Ramos (cell line): ENCODE measurements at regions not wholly inside any gene's neighbourhood (a gene's known extent, or its start where the extent isn't known, plus 50 kb on each side); places are given as distances from the start of the nearest gene placed in this dataset.
"Not testable (repeated sequence)": the region's sequence is repeated elsewhere in the genome, so short reads cannot be mapped to it uniquely, and the experiment has no call there.

Experiments used
- in situ Hi-C: fragments of 300-500 bp; cut with MboI; formaldehyde crosslinking; loops from one replicate; pipeline ENCODE4 v1.14.3; 2022; ENCODE audit warnings: low sequenced_read_pairs; ENCODE audit not compliant: unreplicated experiment

DNA sequence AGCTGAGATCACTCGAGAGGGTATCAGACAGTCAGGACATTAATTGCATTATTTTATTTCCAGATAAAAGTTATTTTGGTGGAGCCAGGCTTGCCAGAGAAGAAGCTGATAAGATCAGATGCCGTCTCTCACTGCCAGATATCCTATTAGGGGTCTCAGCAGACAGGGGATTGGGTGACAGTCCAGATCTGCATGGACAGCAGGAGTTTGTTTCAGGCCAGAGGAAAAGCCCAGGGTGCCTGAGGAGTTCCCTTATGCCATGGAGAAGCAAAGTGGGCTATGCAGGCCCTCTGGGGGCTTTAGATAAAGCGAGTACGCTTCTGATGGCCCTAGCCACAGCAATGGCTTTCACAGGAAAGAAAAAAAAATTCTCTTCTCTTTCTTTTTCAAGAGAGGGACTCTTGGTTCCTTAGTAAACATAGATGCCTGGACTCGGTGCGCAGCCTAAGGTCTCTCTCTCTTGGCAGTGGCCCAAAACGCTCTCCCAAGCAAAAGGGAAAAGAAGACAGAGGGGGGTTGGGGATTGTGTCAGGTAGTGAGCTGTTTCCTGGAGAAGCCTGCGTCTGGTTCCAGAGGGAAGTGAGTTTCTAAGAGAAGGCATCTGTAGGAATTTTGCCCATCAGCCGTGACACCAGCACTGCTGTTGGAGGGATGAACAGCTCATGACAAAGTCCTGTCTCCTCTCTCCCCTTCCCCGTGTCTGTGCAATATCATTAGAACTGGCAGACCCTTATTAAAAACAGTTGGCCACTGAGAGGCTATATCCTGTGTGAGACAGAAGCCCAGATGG, 166.3 kb upstream of the FOXF1 start:
- in situ Hi-C loops = loop anchor here (25.0 kb wide), 1 partner anchor 532 kb away; no protein-coding TSS in a partner anchor

DNA sequence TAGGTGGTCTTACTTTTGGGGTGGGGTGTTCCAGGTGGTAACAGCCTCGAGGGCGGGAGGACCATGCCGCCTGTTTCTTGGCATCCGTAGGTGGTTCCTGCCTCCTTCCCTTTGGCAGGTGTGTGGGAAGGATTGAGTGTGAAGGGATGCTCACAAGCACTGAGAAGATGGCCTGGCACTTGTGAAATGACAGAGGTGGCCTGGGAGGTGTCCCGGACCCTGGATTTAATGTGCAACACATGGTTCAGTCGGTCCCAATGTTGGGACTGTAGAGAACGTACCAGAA, 165.8 kb upstream of the FOXF1 start:
- in situ Hi-C loops = loop anchor here (25.0 kb wide), 1 partner anchor 532 kb away; no protein-coding TSS in a partner anchor

DNA sequence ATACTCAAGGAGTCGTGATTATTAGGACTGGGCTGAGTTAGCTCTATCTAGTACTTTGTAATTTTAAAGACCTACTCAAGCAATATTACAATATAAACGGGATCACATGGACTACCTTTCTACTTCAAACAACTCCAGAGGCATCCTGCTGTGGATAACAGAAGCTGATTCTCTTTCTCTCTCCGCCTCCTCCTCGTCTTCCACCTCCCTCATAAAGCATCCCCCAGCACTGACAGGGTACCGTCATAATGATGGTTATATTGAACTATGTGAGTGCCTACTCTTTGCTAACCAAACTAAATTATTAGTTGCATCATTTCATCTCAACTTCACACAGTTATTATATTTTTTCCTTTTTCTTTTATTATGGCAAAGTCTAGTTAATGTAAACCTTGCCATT, 165.4 kb upstream of the FOXF1 start:
- in situ Hi-C loops = loop anchor here (25.0 kb wide), 1 partner anchor 533 kb away; no protein-coding TSS in a partner anchor

DNA sequence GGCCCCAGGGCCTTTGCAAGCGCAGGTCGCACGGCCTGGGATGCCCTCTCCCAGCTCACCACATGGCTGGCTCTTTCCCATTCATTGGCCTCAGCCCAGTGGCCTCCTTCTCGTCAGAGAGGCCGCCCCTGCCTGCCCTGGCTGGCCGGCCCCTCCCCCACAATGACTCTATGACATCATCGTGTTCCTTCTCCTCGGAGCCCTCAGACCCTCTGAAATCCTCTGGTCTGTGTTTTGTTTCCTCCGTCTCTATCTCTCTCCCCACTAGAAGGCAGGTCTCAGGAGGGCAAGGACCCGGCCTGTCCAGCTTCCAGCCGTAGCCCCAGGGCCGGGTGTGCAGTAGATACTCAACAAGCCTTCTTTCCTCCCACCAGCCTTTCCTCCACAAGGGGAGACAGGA, 164.8 kb upstream of the FOXF1 start:
- in situ Hi-C loops = loop anchor here (25.0 kb wide), 1 partner anchor 533 kb away; no protein-coding TSS in a partner anchor

DNA sequence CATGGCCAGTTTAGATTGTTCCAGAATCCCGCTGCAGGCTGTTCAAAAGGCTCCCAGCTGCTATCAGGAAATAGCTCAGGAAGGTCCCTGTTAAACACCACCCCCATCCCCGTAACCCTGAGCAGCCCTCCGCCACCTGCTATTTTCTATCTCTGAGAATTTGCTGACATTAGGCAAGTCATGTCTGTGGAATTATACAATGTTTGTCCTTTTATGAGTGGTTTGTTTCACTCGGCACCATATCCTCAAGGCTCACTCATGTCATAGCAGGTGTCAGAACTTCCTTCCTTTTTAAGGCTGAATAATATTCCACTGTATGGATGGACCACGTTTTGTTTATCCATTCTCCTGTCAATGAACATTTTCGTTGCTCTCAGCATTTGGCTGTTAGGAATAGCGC, 164.3 kb upstream of the FOXF1 start:
- in situ Hi-C loops = loop anchor here (25.0 kb wide), 1 partner anchor 534 kb away; no protein-coding TSS in a partner anchor

DNA sequence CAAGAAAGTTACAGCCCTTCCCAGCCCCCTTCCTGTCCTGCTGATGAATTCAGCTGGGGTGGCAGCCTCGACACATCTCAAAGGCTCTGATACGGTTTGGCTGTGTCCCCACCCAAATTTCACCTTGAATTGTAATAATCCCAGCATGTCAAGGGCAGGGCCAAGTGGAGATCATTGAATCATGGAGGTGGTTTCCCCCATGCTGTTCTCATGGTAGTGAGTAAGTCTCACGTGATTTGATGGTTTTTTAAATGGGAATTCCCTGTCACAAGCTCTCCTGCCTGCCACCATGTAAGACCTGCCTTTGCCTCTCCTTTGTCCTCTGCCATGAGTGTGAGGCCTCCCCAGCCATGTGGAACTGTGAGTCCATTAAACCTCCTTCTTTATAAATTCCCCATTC, 163.2 kb upstream of the FOXF1 start:
- in situ Hi-C loops = loop anchor here (25.0 kb wide), 1 partner anchor 535 kb away; no protein-coding TSS in a partner anchor

DNA sequence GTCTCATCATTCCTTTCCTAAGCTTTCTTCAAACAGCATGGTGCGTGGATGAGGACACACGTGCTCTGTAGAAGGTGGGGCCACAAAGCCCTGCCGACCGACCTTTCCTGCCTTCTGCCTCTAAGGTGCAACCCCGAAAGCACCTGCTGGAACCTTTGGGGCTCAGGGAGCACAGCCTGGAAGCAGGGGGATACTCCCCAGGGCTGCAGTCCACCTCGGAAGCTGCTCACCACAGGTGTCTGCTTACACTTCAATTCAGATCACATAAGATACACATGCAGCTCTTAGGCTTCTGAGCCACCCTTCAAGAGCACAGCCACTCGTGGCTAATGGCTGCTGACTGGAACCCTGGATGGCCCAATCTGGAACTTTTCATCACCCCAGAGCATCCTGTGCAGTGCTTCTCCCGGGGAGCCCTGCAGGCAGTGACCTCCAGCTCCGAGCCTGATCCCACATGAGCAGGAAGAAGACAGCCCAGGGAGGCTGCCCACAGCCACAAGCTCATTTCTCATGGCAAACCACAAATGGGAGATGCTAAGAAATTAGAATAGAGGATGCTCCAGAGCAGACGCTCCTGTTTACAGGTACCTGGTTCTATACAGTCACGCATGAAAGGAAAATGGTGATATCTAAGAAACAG, 162.3 kb upstream of the FOXF1 start:
- in situ Hi-C loops = loop anchor here (25.0 kb wide), 1 partner anchor 536 kb away; no protein-coding TSS in a partner anchor

DNA sequence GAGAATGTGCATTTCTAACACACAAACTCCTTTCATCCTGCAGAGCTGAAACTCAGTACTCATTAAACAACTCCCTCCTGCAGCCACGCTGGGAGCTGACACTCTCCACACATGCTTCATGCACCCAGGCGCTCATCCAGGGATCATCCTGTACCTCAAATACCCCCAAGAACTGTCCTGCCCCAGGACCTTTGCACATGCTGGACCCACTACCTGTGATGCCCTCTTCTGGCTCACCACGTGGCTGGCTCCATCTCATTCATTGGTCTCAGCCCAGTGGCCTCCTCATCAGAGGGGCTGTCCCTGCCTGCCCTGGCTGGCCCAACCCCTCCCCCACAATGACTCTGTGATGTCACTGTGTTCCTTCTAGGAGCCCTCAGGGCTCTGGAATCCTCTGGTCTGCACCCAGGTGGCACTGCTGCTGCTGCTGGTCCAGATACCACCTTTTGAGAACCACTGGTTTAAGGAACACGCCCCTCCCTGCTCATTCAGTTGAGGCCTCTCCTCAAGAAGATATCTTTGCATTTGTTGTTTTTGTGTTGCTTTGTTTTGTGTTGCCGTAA, 160.9 kb upstream of the FOXF1 start:
- in situ Hi-C loops = loop anchor here (25.0 kb wide), 1 partner anchor 537 kb away; no protein-coding TSS in a partner anchor

DNA sequence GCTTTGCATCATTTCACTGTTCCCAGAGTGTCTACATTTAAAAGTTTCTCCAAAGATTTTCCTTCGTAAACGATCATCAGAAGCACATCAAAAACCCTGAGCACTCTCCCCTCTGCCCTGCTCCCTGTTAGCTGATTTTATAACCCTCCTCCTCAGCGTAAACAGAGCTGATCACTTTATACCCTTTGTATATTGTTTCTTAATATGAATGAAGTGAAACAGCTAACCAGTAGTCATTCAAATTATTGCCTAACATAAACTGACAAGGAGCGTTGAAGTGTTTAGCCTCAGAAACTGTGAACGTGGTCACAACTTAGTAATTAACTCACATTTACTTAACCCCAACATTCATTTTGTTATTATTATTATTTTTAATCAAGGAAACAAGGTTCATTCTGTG, 160.0 kb upstream of the FOXF1 start:
- in situ Hi-C loops = no loop called here

DNA sequence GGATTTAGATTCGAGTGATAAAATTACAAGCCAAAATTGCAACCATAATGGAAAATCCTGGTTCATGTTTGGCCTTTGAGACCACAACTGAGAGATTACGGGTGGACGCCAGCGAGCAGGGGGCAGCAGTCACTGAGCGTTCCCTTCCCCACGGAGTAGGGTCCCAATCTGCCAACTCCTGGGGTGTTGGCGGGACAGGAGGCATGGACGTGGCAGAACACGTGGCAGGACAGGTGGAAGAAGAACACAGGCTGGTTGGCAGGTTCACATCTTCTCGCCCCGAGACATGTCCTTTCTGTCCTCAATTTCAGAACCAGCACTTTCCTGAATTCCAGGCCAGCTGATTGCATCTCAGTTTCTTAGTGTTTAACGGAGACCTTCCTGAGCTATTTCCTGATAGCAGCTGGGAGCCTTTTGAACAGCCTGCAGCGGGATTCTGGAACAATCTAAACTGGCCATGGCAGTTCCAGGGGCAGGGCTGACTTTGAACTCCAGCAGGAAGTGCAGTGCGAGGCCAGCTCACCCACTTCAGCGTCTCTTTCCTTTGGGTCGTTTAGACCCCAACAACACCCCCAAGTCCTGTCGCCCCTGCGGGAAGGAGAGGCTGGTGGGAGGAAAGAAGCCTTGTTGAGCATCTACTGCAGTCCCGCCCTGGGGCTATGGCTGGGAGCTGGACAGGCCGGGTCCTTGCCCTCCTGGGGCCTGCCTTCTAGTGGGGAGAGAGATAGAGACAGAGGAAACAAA, 159.1 kb upstream of the FOXF1 start:
- in situ Hi-C loops = no loop called here

DNA sequence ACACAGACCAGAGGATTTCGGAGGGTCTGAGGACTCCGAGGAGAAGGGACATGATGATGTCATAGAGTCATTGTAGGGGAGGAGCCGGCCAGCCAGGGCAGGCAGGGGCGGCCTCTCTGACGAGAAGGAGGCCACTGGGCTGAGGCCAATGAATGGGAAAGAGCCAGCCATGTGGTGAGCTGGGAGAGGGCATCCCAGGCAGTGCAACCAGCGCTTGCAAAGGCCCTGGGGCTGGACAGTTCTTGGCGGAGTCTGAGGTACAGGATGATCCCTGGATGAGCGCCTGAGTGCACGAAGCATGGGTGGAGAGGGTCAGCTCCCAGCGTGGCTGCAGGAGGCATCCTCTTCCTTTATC, 158.6 kb upstream of the FOXF1 start:
- in situ Hi-C loops = not testable (repeated sequence)

DNA sequence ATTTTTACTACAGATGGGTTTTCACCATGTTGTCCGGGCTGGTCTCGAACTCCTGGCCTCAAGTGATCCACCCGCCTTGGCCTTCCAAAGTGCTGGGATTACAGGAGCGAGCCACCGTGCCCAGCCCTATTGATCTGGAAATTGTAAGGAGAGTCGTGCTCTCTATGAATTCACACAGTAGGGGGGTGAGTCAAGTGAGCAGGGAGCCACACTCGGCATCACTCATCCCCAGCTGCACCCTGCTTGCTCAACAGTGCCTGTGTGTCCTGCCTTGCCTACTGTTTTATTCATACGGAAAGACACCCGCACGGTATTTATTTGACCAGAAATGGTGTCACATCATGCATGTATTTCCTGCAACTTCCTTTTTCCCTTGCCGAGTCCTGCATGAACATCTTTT, 157.2 kb upstream of the FOXF1 start:
- in situ Hi-C loops = no loop called here

DNA sequence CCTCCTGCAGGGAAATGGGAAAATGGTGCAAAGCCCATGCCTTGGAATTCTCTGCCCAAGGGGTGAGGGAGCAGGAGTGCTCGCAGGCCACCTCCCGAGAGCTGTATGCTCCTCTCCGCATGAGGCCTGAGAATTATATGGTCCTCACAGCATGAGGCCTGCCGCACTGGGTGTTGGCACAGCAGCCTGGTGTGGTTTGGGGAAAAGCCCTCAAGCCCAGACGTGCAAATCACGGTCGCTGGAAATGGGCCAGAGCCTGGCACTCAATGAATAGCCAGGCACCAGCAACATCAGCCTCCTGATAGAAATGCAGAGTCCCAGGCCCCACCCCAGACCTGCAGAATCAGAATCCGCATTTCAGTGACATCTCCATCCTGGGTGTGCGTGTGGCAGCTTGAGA, 156.4 kb upstream of the FOXF1 start:
- in situ Hi-C loops = no loop called here

DNA sequence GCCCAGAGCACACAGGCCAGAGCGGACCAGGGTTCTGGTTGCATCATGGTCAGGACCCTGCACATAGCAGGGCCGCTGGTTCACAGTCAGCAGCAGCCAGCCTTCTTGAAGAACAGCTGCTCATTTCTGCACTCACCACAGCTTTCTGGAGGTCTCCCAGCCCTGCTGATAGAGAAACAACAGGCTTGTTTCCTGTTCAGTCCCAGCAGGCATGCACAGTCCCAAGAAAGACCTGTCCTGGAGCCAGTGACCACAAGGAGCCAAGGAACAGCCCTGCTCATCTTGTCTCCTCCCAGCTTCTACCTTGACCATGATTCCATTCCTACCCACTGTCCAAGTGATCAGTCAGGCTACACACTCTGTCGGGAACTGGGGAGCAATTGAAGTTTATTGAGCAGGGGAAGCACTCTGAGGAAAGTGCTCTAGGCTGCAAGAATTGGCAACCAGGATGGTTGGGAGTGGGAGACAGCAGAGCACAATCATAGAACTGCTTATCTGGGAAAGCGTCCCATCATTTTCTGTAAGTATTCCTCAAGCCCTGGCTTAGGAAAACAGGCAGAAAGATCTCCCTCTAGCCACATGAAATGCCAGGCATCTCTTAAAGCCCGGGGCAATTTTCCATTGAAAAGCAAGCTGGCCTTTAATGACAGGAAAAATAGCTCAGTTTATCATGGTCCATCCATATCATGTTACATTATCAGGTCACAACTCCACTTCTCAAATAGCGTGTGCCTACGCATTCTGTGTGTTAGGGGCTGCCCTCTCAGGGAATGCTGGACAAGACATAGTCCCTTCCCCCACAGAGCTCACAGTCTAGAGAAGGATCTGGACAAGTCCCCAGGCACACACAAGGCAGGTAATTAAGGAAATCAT, 155.4 kb upstream of the FOXF1 start:
- in situ Hi-C loops = no loop called here

DNA sequence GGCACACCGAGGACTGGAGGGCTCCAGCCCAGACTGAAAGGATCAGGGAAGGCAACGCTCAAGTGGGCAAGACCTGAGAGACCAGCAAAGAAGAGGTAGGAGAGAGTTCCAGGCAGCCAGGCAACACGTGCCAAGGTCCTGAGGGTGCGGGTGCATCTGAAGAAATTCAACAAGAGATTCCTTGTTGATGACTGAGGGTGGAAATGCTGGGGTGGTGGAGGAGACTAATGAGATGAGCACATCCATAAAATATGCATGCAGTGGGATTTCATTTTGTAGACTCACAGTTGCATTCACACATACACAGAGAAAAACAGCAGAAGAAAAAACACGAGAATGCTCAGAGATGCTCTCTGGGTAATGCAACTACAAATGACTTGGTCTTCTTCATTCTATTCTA, 154.8 kb upstream of the FOXF1 start:
- in situ Hi-C loops = no loop called here

DNA sequence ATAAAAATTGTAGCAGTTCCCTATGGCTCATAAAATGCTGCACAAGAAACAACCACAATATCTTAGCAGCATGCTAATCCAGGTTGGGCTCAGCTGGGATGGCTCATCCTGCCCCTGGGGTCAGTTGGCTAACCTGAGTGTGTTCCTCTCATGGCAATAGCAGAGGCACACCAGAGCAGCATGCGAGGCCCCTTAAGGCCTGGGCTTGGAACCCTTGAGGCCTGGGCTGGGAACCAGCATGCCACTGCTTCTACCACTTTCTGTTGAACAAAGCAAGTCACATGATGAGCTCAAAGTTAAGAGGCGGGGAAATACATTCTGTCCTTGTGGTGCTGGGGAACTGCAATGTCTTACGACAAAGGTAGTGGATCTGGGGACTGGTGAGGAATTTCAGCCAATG, 154.4 kb upstream of the FOXF1 start:
- in situ Hi-C loops = no loop called here

DNA sequence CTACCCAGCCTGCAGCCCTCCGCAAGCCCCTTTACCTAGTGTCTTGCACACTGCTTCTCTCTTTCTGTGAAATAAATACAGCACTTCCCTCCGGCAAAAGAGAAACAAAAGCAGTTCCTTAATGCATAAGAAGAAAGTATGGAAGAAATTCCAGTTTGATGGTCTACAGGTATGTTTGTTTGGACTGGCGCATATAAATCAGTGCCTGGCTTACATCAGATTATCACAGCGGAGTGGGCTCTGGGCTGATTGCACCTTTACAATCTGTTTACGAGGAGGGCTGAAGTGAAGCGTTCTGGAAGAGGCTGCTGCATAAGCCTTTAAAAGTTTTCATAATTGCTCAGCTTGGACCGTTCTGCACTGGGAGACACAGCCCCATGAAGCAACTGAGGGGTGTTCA, 153.5 kb upstream of the FOXF1 start:
- in situ Hi-C loops = no loop called here

DNA sequence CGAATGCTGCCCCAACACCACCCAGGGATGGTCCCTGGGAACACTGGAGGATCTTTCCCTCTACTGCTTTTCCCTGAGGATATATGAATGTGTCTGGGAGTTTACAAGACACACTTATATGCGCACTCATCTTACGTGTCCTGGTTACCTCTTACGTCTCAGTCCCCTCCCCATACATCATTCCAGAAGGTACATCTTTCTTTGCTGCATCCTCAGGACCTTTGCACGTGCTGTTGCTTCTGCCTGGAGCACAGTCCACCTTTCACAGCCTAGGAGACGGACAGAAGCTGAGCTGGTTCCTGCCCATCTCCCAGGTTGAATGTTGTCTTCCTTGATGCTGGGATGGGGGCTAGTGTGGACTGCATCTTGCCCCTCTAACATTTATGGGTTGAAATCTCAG, 153.0 kb upstream of the FOXF1 start:
- in situ Hi-C loops = no loop called here

DNA sequence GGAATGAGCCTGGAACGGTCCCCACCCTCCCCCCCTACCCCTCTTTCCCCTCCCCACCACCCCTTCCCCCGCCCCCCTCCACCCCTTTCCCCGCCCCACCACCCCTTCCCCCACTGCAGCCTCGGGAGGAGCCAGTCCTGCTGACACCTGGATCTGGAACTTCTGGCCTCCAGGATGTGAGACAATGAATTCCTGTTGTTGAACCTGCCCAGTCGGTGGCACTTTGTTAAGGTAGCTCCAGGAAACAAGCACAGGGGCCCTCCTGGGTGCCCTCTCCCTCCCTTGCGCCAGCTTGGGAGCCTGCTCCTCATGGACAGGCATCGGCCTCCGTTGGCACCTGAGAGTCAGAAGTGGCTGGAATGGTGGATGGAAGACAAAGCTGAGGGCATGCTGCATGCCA, 152.4 kb upstream of the FOXF1 start:
- in situ Hi-C loops = no loop called here

DNA sequence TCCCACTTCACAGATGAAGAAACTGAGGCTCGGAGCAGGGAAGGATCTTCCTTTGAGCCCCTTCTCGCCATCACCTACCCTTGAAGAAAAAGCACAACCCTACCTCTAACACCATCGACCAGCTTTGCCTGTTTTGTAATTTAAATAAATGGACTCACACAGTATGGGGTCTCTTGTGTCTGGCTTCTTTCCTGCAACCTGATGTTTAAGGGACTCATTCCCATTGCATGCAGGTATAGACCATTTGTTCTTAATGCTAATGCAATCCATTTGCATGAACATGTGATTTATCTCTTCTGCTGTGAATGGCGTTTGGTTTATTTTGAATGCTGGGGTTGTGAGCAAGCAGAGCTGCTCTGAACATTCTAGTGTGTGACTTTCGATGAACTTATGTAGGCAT, 150.8 kb upstream of the FOXF1 start:
- in situ Hi-C loops = no loop called here
